ENCODE measurements at regions not wholly inside any gene's neighbourhood (a gene's known extent, or its start where the extent isn't known, plus 50 kb on each side); places are given as distances from the start of the nearest gene placed in this dataset.
A peak's percentile ranks its signal among the peaks of the same experiment; 100 is the strongest.
"Not testable (repeated sequence)": the region's sequence is repeated elsewhere in the genome, so short reads cannot be mapped to it uniquely, and the experiment has no call there.

DNA sequence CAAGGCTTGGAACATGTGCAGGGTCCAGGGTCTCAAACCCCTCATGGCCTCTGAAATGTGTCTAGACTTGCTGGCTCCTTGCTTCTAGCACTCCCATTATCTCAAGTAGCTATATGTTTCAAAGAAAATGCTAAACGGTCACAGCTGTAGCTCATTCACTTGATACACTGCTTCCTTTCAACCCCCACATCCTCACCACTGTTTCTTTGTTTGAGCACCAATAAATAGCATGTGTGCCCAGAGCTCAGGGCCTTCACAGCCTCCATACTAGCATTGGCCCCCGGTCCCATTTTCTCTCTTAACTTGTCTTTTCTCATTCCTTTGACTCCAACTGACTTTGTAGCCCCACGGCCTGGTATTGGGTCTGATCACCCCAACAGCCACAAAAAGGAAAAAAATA lies 801.8 kb downstream of the STIM2 start:
- Histone ChIP-seq H3K27me3 (ENCODE audit: control insufficient read depth, insufficient read depth, low read length) (no peaks in the 10 kb centered on the region), H3K4me3 (ENCODE audit: low read length) (no peak overlapping the region), H3K9me3 (ENCODE audit: control insufficient read depth, insufficient read depth, low read length) (no peaks in the 10 kb centered on the region), H3K4me1 (ENCODE audit: control insufficient read depth, insufficient read depth, low read length) (no peaks in the 10 kb centered on the region), H3K36me3 (ENCODE audit: control insufficient read depth, insufficient read depth, low read length) (no peaks in the 10 kb centered on the region), H3K27ac (ENCODE audit: low read length) (no peak overlapping the region)
- no CpG with 5 or more reads among the region's 3 CpGs for WGBS (ENCODE audit: insufficient coverage, insufficient read length)
- DNase-seq (ENCODE audit: low read depth, low spot score) = no peak

DNA sequence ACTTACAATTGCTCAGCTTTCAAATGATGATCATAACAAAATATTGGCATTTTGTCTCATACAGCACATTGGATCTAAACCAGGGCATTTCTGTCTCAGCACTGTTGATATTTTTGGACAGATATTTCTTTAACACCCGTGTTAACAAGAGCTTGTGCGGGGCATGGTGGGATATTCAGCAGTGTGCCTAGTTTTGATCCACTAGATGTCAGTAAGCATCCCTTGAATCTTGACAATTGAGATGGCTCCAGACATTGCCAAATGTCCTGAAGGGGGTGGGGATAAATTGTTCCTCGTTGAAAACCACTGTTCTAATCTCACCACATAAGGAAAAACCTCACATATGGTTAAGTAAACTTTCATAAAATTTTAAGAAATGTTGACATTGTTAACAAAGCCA lies 806.3 kb downstream of the STIM2 start:
- H3K36me3 ChIP-seq (ENCODE audit: control insufficient read depth, insufficient read depth, low read length) = no peaks in the 10 kb centered on the region
- H3K9me3 ChIP-seq (ENCODE audit: control insufficient read depth, insufficient read depth, low read length) = no peaks in the 10 kb centered on the region
- H3K27me3 ChIP-seq (ENCODE audit: control insufficient read depth, insufficient read depth, low read length) = no peaks in the 10 kb centered on the region
- no peak for DNase-seq (ENCODE audit: low read depth, low spot score)
- H3K27ac ChIP-seq (ENCODE audit: low read length) = no peak overlapping the region
- H3K4me3 ChIP-seq (ENCODE audit: low read length) = no peak overlapping the region
- WGBS (ENCODE audit: insufficient coverage, insufficient read length) = no CpG with 5 or more reads among the region's 3 CpGs
- no peaks in the 10 kb centered on the region for H3K4me1 ChIP-seq (ENCODE audit: control insufficient read depth, insufficient read depth, low read length)

DNA sequence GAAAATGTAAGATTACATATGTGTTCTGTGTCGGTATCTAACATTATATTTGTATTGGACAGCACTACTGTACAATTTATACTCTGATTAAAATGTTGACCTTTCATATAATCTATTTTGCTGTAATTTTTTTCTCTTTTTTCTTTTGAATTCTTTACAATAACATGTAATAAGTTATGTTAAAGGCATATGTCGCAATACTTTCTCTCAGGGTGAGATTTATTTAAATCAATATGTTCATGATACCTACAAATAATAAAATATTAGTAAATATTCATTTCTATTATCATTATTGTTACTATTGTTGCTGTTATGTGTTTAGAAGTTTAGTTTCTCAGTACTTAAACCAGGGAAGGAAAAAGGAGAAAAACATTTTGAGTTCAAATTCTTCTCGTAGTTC lies 807.4 kb downstream of the STIM2 start:
- DNase-seq (ENCODE audit: low read depth, low spot score) = no peak
- Histone ChIP-seq H3K27me3 (ENCODE audit: control insufficient read depth, insufficient read depth, low read length) (no peaks in the 10 kb centered on the region), H3K4me3 (ENCODE audit: low read length) (no peak overlapping the region), H3K36me3 (ENCODE audit: control insufficient read depth, insufficient read depth, low read length) (no peaks in the 10 kb centered on the region), H3K27ac (ENCODE audit: low read length) (no peak overlapping the region), H3K4me1 (ENCODE audit: control insufficient read depth, insufficient read depth, low read length) (no peaks in the 10 kb centered on the region), H3K9me3 (ENCODE audit: control insufficient read depth, insufficient read depth, low read length) (no peaks in the 10 kb centered on the region)
- WGBS (ENCODE audit: insufficient coverage, insufficient read length) = no CpG with 5 or more reads among the region's 3 CpGs

DNA sequence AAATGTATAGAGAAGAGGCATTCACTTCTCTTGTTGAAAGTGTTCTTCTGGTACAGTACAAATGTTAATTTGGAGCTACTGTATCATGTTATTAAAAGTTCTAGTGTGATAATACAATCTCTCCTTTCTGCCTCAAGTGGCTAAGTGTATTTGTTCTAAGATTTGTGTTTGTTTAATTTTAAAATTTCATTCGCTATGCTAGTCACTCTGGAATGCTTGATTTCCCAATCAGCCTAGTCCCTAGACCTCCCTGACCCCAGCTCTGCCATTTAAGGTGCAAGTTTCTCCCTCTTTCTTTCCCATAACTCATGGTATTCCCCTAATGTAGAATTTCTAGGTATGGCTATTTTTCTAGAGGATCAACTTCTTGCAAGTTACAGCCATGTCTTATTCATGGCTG lies 817.4 kb downstream of the STIM2 start:
- no CpG with 5 or more reads among the region's 1 CpG for WGBS (ENCODE audit: insufficient coverage, insufficient read length)
- Histone ChIP-seq H3K36me3 (ENCODE audit: control insufficient read depth, insufficient read depth, low read length) (no peaks in the 10 kb centered on the region), H3K4me3 (ENCODE audit: low read length) (no peak overlapping the region), H3K27ac (ENCODE audit: low read length) (no peak overlapping the region), H3K4me1 (ENCODE audit: control insufficient read depth, insufficient read depth, low read length) (no peaks in the 10 kb centered on the region), H3K9me3 (ENCODE audit: control insufficient read depth, insufficient read depth, low read length) (no peaks in the 10 kb centered on the region; the same call in 1 of the 2 replicates), H3K27me3 (ENCODE audit: control insufficient read depth, insufficient read depth, low read length) (no peaks in the 10 kb centered on the region)
- no peak for DNase-seq (ENCODE audit: low read depth, low spot score)

DNA sequence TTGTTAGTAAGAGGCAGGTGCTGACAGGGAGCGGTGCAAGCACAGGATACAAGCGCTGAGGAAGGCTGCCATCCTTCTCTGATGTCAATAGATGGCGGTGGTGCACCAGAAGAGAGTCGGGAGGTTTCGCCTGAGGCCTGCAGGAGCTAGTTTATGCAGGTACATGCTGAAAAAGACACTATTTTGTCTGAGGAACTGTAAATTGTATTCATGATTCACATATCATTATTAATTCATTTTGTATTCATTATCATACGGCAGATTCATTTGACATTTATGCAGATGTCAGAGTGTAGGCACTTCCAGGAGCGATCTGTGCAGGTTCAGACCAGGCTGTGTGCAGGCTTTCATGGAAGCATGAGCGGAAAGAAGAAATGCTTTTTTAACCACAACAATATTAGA lies 824.0 kb downstream of the STIM2 start:
- Histone ChIP-seq H3K4me1 (ENCODE audit: control insufficient read depth, insufficient read depth, low read length) (no peaks in the 10 kb centered on the region), H3K27ac (ENCODE audit: low read length) (no peak overlapping the region), H3K36me3 (ENCODE audit: control insufficient read depth, insufficient read depth, low read length) (no peaks in the 10 kb centered on the region), H3K4me3 (ENCODE audit: low read length) (no peak overlapping the region), H3K9me3 (ENCODE audit: control insufficient read depth, insufficient read depth, low read length) (no peaks in the 10 kb centered on the region), H3K27me3 (ENCODE audit: control insufficient read depth, insufficient read depth, low read length) (no peaks in the 10 kb centered on the region)
- no CpG with 5 or more reads among the region's 8 CpGs for WGBS (ENCODE audit: insufficient coverage, insufficient read length)
- DNase-seq (ENCODE audit: low read depth, low spot score) = no peak

DNA sequence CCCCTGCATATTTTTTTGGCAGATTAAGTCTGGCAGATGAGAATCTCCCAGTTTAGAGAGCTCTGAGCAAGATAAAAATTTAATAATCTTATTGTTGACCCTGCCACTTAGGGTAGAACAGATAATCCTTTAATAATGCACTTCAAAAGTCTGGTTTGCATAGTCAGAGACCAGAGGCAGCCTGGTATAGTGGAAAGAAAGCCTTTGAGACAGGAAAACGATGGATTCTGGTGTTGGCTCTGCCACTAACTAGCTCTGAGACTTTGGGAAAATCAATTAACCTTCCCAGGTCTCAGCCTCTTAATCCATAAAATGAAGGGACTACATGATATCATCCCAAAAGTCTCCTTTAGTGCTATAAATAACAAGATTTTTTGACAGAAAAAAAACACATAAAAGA lies 824.5 kb downstream of the STIM2 start:
- no peaks in the 10 kb centered on the region for H3K4me1 ChIP-seq (ENCODE audit: control insufficient read depth, insufficient read depth, low read length)
- no peak overlapping the region for H3K4me3 ChIP-seq (ENCODE audit: low read length)
- no peak for DNase-seq (ENCODE audit: low read depth, low spot score)
- H3K27me3 ChIP-seq (ENCODE audit: control insufficient read depth, insufficient read depth, low read length) = no peaks in the 10 kb centered on the region
- no peaks in the 10 kb centered on the region for H3K36me3 ChIP-seq (ENCODE audit: control insufficient read depth, insufficient read depth, low read length)
- H3K9me3 ChIP-seq (ENCODE audit: control insufficient read depth, insufficient read depth, low read length) = no peaks in the 10 kb centered on the region
- no peak overlapping the region for H3K27ac ChIP-seq (ENCODE audit: low read length)
- no CpG with 5 or more reads among the region's 1 CpG for WGBS (ENCODE audit: insufficient coverage, insufficient read length)

DNA sequence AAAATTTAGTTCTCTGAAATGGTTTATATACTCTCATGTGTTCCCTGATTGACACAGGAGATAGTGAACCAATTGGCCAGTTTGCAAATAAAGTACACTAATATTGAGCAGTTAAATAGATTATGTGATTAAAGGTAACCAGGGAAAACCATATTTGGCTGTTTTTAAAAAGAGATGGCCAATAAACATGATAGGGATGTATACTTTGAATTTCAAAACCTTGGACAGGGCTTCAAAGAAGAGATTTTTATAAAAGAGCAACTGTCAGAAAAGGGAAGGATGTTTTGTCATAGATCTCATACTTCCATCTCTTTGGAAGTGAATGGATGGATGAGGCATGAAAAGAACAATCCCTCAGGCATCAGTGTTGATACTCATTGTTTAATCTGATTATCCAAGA lies 825.3 kb downstream of the STIM2 start:
- H3K9me3 ChIP-seq (ENCODE audit: control insufficient read depth, insufficient read depth, low read length) = no peaks in the 10 kb centered on the region
- H3K4me3 ChIP-seq (ENCODE audit: low read length) = no peak overlapping the region
- no peaks in the 10 kb centered on the region for H3K27me3 ChIP-seq (ENCODE audit: control insufficient read depth, insufficient read depth, low read length)
- H3K36me3 ChIP-seq (ENCODE audit: control insufficient read depth, insufficient read depth, low read length) = no peaks in the 10 kb centered on the region
- H3K27ac ChIP-seq (ENCODE audit: low read length) = no peak overlapping the region
- no peak for DNase-seq (ENCODE audit: low read depth, low spot score)
- H3K4me1 ChIP-seq (ENCODE audit: control insufficient read depth, insufficient read depth, low read length) = no peaks in the 10 kb centered on the region

DNA sequence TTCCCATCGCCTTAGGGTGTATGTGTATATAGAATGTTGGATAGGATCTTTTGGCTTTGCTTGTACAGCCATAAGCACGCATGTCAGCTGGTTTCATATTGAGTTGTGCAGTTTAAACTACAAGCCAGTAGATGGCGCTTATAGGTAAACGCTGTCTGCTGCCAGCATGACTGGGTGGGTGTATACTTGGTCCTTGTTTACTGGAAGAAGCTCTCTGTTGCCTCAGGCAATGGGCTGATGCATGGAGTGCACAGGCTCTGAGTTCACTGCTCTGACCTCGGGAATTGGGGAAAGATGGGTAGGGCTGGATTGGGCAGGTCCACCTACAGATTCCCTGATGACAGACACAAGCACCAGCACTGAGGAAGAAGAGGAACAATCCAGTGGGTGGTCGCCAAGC lies 831.5 kb downstream of the STIM2 start:
- H3K4me1 ChIP-seq (ENCODE audit: control insufficient read depth, insufficient read depth, low read length) = no peaks in the 10 kb centered on the region
- no peaks in the 10 kb centered on the region for H3K36me3 ChIP-seq (ENCODE audit: control insufficient read depth, insufficient read depth, low read length)
- H3K4me3 ChIP-seq (ENCODE audit: low read length) = no peak overlapping the region
- peak; percentile 22 for DNase-seq (ENCODE audit: low read depth, low spot score)
- no peaks in the 10 kb centered on the region for H3K27me3 ChIP-seq (ENCODE audit: control insufficient read depth, insufficient read depth, low read length)
- WGBS (ENCODE audit: insufficient coverage, insufficient read length) = no CpG with 5 or more reads among the region's 6 CpGs
- H3K27ac ChIP-seq (ENCODE audit: low read length) = no peak overlapping the region
- H3K9me3 ChIP-seq (ENCODE audit: control insufficient read depth, insufficient read depth, low read length) = no peaks in the 10 kb centered on the region

DNA sequence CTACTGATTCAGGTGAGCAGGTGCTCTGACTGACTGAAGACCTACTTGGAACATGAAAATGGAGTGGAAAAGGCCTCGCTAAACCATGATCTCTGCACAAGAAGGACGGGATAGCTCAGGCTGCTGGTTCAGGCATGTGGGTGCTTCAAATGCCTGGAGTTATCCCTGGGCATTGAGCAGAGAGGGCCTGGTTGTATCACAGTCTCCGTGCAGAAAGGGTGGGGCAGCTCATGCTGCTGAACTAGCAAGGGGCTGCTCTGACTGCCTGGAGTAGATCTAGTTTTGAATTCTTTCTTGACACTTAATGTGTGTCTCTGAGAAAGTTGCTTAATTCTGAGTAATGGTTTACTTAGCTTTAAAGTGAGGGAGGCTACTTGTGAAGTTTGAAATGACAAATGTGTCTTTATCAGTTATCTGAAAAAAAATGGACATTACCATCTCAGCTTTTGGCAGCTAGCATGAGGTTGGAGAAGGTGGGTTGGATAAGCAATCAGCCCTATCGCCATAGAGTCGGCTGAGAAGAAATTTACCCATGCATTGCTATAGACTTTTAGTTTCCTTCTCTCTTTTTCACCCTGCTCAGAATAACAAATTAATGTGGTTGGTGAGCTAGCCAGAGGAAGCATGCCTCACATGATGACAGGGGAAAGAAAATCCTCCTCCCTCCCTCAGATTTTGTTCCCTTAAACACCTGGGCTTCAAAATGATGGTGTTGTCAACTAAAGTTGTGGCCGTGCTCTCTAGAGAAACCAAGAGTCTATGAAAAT lies 832.4 kb downstream of the STIM2 start:
- WGBS (ENCODE audit: insufficient coverage, insufficient read length) = no CpG with 5 or more reads among the region's 6 CpGs
- no peaks in the 10 kb centered on the region for H3K9me3 ChIP-seq (ENCODE audit: control insufficient read depth, insufficient read depth, low read length)
- H3K36me3 ChIP-seq (ENCODE audit: control insufficient read depth, insufficient read depth, low read length) = no peaks in the 10 kb centered on the region
- no peaks in the 10 kb centered on the region for H3K27me3 ChIP-seq (ENCODE audit: control insufficient read depth, insufficient read depth, low read length)
- no peak for DNase-seq (ENCODE audit: low read depth, low spot score)
- H3K27ac ChIP-seq (ENCODE audit: low read length) = no peak overlapping the region
- H3K4me1 ChIP-seq (ENCODE audit: control insufficient read depth, insufficient read depth, low read length) = no peaks in the 10 kb centered on the region
- no peak overlapping the region for H3K4me3 ChIP-seq (ENCODE audit: low read length)

DNA sequence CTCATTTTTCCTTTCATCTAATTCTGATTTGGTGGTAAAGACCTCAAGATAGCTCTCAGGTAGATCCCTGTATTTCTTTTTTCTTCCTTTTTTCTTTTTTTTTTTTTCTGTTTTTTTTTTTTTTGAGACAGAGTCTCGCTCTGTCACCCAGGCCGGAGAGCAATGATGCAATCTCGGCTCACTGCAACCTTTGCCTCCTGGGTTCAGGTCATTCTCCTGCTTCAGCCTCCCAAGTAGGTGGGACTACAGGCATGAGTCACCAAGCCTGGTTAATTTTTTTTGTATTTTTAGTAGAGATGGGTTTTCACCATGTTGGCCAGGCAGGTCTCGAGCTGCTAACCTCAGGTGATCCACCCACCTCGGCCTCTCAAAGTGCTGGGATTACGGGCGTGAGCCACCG lies 835.6 kb downstream of the STIM2 start:
- not testable (repeated sequence) for H3K4me1 ChIP-seq (ENCODE audit: control insufficient read depth, insufficient read depth, low read length); H3K27me3 ChIP-seq (ENCODE audit: control insufficient read depth, insufficient read depth, low read length); H3K36me3 ChIP-seq (ENCODE audit: control insufficient read depth, insufficient read depth, low read length); H3K4me3 ChIP-seq (ENCODE audit: low read length); H3K27ac ChIP-seq (ENCODE audit: low read length); DNase-seq (ENCODE audit: low read depth, low spot score); H3K9me3 ChIP-seq (ENCODE audit: control insufficient read depth, insufficient read depth, low read length)
- WGBS (ENCODE audit: insufficient coverage, insufficient read length) = no CpG with 5 or more reads among the region's 8 CpGs

DNA sequence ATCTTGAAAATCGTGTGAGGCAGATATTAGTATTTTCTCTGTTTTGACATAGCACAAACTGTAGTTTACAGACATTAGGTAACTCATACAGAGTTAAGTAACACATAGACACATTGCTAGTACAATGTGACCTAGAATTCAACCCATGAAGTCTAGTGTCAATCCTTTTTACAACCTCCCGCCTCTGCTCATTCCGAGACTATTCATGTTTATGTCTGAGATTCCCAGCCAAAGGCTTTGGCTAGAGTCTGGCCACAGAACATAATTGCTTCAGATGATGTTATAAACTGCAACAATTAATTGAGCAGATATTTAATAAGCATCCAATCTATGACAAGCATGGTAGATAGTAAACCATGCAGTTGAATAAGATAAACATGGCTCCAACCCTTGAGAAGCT lies 841.0 kb downstream of the STIM2 start:
- no peak for DNase-seq (ENCODE audit: low read depth, low spot score)
- Histone ChIP-seq H3K27me3 (ENCODE audit: control insufficient read depth, insufficient read depth, low read length) (no peaks in the 10 kb centered on the region), H3K4me3 (ENCODE audit: low read length) (no peak overlapping the region), H3K27ac (ENCODE audit: low read length) (no peak overlapping the region), H3K4me1 (ENCODE audit: control insufficient read depth, insufficient read depth, low read length) (no peaks in the 10 kb centered on the region), H3K9me3 (ENCODE audit: control insufficient read depth, insufficient read depth, low read length) (no peaks in the 10 kb centered on the region), H3K36me3 (ENCODE audit: control insufficient read depth, insufficient read depth, low read length) (no peaks in the 10 kb centered on the region)
- WGBS (ENCODE audit: insufficient coverage, insufficient read length) = no CpG with 5 or more reads among the region's 3 CpGs
